ENCODE measurements at regions not wholly inside any gene's neighbourhood (a gene's known extent, or its start where the extent isn't known, plus 50 kb on each side); places are given as distances from the start of the nearest gene placed in this dataset.

GRCh38 chr7:41297166-41297565, 405.7 kb downstream of the INHBA start:
- no peaks in the 10 kb centered on the region for H3K36me3 ChIP-seq (ENCODE audit: control insufficient read depth, insufficient read depth, low read length)
- DNase-seq (ENCODE audit: low read depth) = no peak

GRCh38 chr7:41295455-41295815, 407.5 kb downstream of the INHBA start:
- no peak for DNase-seq (ENCODE audit: low read depth)
- Histone ChIP-seq H3K4me3 (ENCODE audit: low read depth, low read length) (no peak overlapping the region), H3K36me3 (ENCODE audit: control insufficient read depth, insufficient read depth, low read length) (no peaks in the 10 kb centered on the region), H3K27me3 (ENCODE audit: control insufficient read depth, insufficient read depth, low read length) (no peaks in the 10 kb centered on the region)
- no peak for TF ChIP-seq CTCF (IDR thresholded peaks at IDR 0.05; ENCODE audit: insufficient read depth, low read length, poor library complexity, severe bottlenecking)

More at GRCh38 chr7:41297166-41297565, 405.7 kb downstream of the INHBA start:
- Histone ChIP-seq H3K27me3 (ENCODE audit: control insufficient read depth, insufficient read depth, low read length) (no peaks in the 10 kb centered on the region), H3K4me3 (ENCODE audit: low read depth, low read length) (no peak overlapping the region)
- no peak for TF ChIP-seq CTCF (IDR thresholded peaks at IDR 0.05; ENCODE audit: insufficient read depth, low read length, poor library complexity, severe bottlenecking)

GRCh38 chr7:41294556-41295454, 408.1 kb downstream of the INHBA start:
- no peak for TF ChIP-seq CTCF (IDR thresholded peaks at IDR 0.05; ENCODE audit: insufficient read depth, low read length, poor library complexity, severe bottlenecking)
- H3K27me3 ChIP-seq (ENCODE audit: control insufficient read depth, insufficient read depth, low read length) = no peaks in the 10 kb centered on the region
- no peak for DNase-seq (ENCODE audit: low read depth)
- no peaks in the 10 kb centered on the region for H3K36me3 ChIP-seq (ENCODE audit: control insufficient read depth, insufficient read depth, low read length)
- H3K4me3 ChIP-seq (ENCODE audit: low read depth, low read length) = no peak overlapping the region

- Histone ChIP-seq H3K36me3 (ENCODE audit: control insufficient read depth, insufficient read depth, low read length) (no peaks in the 10 kb centered on the region), H3K4me3 (ENCODE audit: low read depth, low read length) (no peak overlapping the region), H3K27me3 (ENCODE audit: control insufficient read depth, insufficient read depth, low read length) (no peaks in the 10 kb centered on the region)
- DNase-seq (ENCODE audit: low read depth) = peak; percentile 10
- TF ChIP-seq CTCF (IDR thresholded peaks at IDR 0.05; ENCODE audit: insufficient read depth, low read length, poor library complexity, severe bottlenecking) = no peak
These were observed 410.4 kb downstream of the INHBA start for GRCh38 chr7:41292487-41292886.

GRCh38 chr7:41287559-41288335, 415.1 kb downstream of the INHBA start:
- Histone ChIP-seq H3K4me3 (ENCODE audit: low read depth, low read length) (no peak overlapping the region), H3K27me3 (ENCODE audit: control insufficient read depth, insufficient read depth, low read length) (no peaks in the 10 kb centered on the region), H3K36me3 (ENCODE audit: control insufficient read depth, insufficient read depth, low read length) (no peaks in the 10 kb centered on the region)
- DNase-seq (ENCODE audit: low read depth) = no peak
- no peak for TF ChIP-seq CTCF (IDR thresholded peaks at IDR 0.05; ENCODE audit: insufficient read depth, low read length, poor library complexity, severe bottlenecking)

All from kidney epithelial cell (primary cell).